HG02571 (cell line): ENCODE measurements at regions not wholly inside any gene's neighbourhood (a gene's known extent, or its start where the extent isn't known, plus 50 kb on each side); places are given as distances from the start of the nearest gene placed in this dataset.
"Not testable (repeated sequence)": the region's sequence is repeated elsewhere in the genome, so short reads cannot be mapped to it uniquely, and the experiment has no call there.

ENCODE experiments used
- ATAC-seq: cut with Tn5 transposase; IDR thresholded peaks from one replicate; pipeline ENCODE4 v1.9.1; 2021; ENCODE audit warnings: mild to moderate bottlenecking, moderate library complexity; ENCODE audit not compliant: unreplicated experiment

DNA sequence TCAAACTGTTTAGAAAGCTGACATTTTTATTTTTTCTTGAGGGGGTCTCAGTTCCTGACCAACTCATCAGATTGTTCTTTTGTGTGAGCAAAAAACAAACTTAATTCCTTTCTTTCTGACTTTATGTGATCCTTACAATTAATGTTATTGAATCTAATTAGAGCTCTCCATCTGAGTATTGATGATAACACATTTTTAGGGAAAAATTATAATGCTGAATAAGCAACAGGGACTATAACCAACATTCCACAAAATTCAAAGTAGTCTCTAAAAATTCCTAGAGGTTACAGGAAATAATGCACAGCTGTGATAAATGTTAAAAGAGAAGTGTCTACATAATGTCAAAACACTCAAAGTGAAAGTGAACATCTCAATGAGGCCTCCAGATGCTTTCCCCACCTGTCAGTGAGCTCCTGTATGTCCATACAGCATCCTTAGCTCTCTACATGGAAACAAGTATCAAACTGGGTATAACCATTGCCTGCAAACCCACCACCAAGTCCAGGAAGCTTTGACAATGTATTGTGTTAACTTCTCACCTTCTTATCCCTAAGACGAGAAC, 786.0 kb upstream of the SLC39A10 start:
- no peak for ATAC-seq

DNA sequence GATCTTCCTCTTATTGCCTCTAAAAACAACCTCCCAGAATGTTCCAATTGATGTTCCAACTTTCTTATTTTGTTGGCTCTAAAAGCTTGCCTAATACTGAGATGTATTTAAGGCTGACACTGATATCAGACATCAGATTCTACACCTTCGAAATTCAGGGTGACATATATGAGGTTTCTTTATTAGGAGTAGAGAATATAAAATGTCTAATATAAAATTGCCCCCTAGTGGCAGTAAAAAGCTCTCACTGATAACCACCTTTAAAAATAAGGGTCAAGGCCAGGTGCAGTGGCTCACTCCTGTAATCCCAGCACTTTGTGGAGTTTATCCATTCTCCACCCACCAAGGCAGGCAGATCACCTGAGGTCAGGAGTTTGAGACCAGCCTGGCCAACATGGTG, 789.7 kb upstream of the SLC39A10 start:
- ATAC-seq = no peak

GRCh38 chr2:194854941-194855340, 802.1 kb upstream of the SLC39A10 start:
- ATAC-seq = no peak

- ATAC-seq = no peak
Measured at GRCh38 chr2:194842871-194843270, 814.2 kb upstream of the SLC39A10 start.

DNA sequence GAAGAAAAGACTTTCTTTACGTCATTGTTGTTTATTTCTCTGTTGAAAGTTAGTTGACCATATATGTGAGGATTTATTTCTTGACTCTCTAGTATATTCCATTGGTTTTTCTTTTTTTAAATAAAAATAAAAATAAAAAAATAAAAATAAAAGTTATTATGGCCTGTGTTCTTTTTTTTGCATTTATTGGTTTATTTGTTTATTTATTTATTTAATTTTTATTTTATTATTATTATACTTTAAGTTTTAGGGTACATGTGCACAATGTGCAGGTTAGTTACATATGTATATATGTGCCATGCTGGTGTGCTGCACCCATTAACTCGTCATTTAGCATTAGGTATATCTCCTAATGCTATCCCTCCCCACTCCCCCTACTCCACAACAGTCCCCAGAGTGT, 822.7 kb upstream of the SLC39A10 start:
- not testable (repeated sequence) for ATAC-seq

GRCh38 chr2:194826241-194826640, 830.8 kb upstream of the SLC39A10 start:
- no peak for ATAC-seq

DNA sequence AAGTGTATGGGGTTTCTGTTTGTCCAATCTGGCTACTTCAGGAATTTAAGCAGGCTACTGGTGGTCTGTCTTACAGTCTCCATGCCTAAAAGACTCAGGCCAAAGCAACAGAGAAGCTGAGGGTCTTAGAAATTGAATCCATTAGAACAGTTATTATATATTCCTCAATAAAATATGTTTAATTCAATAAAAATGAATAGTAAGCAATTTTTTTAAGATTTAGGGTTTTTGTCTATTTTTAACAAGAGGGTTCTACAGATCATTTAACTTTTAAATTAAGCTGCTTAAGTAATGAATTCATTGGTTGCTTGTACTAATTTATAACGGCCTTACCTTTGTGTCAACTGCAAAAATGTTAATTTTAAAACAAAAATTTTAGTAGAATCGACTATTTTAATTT, 832.6 kb upstream of the SLC39A10 start:
- no peak for ATAC-seq

DNA sequence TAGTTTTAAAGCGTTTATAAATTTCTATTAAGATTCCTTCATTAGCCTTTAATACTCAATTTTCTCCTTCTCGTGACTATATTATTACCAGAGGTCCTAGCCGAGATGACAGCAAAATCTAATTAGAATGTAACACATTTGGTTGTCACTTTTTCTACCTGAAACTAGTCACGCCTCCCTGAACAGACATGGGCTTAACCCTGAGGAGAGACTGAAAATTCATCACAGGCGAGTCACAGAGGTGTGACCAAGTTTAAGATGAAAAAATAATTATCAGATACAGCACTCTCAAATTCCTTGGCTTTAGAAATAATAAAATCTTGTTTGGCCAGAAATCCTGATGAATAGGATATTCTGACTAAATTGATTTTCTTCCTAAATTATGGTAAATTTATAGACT, 834.4 kb upstream of the SLC39A10 start:
- ATAC-seq = no peak

GRCh38 chr2:194822097-194822496, 834.9 kb upstream of the SLC39A10 start:
- no peak for ATAC-seq

DNA sequence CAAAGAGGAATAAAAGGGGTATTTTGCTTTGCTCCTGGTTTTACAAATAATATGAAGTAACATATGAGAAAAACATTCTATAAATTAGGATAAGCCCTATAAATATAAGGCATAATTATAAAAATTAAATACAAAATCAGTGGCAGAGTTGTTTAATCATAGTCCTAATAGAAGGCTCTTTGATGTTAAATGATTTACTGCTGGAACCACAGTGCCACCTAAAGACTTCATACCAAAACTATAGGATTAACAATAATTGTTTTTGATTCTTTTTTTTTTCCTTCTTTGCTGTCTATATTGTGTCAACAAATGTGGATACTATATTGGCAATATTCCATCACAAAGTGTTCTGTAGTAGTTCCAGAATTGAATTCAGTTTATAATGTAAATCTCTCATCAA, 837.7 kb upstream of the SLC39A10 start:
- ATAC-seq = no peak

DNA sequence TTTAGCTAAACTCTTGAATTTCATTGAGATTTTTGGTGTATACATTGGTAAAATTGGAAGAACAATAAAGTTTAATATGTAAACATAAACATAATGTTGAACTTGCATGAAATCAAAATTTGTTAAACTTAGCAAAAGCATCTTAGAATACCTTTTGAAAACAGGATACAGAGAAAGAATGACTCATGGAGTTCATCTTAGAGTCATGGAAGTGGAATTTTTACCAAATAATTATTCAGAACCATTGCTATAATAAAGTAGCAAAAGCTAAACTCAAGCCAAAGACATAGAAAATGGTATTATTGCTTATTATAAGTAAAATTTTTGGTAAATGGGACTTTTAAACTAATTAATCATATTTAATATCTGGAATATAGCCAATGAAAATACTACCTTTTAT, 841.6 kb upstream of the SLC39A10 start:
- ATAC-seq = no peak

GRCh38 chr2:194802589-194802988, 854.4 kb upstream of the SLC39A10 start:
- ATAC-seq = no peak

GRCh38 chr2:194787071-194787470, 870.0 kb upstream of the SLC39A10 start:
- ATAC-seq = not testable (repeated sequence)

- not testable (repeated sequence) for ATAC-seq
Measured at GRCh38 chr2:194771394-194771793, 885.6 kb upstream of the SLC39A10 start.

DNA sequence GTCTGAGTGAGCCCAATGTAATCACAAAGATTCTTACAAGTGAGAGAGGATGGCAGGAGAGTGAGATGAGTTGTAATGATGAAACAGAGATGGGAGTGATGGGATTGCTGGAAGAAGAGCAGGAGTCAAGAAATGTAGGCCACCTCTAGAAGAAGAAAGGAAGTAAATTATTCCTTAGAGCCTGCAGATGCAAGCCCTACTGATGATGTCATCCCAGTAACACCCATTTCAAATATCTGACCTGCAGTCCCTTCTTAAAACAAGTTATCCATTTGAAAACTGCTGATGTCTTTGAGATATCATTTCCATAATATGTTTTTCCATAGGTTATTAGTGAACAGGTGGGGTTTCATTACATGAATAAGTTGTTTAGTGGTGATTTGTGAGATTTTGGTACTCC, 888.0 kb upstream of the SLC39A10 start:
- no peak for ATAC-seq

DNA sequence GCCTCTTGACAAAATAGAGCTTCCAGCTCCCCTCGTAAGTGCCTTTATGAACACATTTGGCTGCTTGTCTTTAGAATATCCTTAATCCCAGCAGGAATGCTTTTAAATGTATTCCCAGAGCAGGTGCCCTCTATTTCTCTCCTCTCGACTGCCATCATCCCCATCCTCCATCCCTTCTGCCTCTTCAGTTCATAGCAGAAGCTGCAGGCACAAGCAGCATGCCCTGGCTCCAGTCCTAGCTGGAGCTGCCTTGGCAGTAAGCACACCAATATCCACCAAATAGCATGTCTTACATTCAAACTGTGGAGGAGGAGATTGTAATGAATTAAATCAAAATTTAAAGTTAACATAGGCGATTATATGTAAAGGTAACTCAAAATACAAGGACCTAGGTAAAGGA, 891.3 kb upstream of the SLC39A10 start:
- no peak for ATAC-seq

GRCh38 chr2:194750926-194751325, 906.1 kb upstream of the SLC39A10 start:
- ATAC-seq = no peak

GRCh38 chr2:194745557-194746146, 911.4 kb upstream of the SLC39A10 start:
- no peak for ATAC-seq

DNA sequence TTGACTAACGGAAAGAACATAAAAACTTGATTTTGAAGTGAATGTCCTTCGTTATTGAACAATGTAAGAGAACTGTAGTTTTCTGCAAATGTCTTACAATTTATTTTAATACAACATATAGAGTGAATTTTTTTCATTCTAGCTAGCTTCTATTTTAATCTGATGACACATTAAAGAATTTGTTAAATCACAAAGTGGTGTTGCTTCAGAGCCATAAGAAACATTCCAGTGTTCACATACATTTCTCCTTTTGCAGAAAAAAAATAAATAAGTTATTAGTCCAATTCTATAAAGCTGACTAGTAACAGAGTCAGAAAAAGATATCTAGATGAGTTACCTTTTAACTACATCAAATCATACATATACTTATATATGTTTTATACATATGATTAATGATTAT, 914.3 kb upstream of the SLC39A10 start:
- ATAC-seq = no peak

DNA sequence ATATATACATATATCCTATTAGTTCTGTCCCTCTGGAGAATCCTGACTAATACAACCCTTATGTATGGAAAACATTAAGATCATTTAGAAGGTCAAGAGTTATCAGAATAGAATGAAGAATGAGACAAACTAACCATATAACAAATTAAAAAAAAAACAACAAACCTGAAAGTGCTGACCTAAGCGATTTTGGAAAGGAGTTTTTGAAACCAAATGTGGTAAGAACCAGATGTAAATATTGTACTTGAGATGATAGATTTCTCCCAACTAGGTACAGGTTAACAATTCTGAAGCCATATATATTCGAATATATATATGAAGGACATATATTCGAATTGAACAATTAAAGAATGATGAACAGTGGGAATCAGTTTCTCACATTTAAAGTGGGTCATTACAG, 917.8 kb upstream of the SLC39A10 start:
- ATAC-seq = no peak

DNA sequence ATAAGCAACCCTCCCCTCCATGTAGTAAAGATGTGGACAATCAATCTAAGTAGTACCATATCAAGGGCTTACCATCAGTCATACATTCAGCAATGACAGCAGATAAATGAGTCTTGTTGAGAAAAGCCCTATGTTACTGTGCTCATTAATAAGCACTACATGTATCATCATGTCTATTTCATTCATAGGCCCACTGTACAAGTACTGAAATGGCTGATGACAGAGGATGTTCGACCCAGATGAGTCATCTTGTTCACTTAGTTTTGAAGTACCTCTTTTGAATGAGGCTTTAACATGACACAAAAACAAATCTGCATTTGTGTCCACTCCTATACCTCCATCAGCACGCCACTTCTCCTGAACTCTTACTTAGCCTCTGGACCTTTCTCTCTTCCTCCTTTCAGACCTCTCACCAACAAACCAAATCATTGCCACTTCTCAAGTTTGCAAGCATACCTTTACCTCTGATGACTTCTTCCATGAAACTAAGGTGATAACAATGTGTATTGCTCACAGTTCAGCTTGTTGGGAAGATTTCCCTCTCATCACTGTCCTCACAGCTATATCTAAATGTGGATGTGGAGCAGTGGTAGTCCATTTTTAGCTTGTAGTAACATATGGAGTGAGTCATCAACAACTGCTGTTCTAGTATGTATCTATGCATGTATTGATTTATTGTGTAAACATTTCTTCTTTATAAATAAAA, 921.0 kb upstream of the SLC39A10 start:
- ATAC-seq = no peak

- no peak for ATAC-seq
Measured at GRCh38 chr2:194730266-194730665, 926.8 kb upstream of the SLC39A10 start.

DNA sequence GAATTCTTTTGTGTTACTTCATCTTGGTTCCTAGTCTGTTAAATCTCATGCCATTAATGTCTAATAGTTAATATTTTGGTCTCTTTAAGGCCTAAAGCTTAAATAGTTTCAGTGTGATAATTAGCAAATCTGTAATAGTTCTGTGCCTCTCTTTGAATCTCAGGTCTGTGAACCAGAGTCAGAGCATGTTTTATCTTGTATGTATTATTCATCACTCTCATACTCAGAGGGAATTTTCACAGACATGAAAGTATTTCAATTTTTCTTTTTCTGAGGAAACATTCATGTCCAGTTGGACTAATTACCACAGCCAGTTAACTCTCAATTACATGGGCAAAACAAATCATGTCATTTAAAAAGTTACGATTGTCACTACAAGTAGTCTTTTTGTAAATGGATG, 931.9 kb upstream of the SLC39A10 start:
- no peak for ATAC-seq
